ENCODE measurements at regions not wholly inside any gene's neighbourhood (a gene's known extent, or its start where the extent isn't known, plus 50 kb on each side); places are given as distances from the start of the nearest gene placed in this dataset.

DNA sequence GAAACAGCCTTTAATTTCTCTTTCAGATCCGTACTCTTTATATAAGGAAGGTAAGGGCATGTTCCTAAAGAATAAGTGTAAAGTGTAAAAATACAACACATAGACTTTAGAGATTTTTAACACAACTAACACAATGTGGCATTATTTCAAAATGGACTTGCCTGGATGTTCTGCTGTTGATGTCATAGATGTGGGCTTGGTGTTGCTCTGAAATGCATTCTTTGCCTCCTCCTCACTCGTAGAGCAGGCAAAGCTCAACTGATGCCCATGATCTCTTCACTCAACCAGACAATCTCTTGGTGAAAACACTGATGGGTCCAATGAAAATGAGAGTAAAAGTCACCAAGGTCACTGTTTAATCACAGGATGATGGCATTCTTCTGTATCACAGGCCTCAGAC is 174.2 kb upstream of the TCERG1L start:
- TF ChIP-seq, protein P1, sequence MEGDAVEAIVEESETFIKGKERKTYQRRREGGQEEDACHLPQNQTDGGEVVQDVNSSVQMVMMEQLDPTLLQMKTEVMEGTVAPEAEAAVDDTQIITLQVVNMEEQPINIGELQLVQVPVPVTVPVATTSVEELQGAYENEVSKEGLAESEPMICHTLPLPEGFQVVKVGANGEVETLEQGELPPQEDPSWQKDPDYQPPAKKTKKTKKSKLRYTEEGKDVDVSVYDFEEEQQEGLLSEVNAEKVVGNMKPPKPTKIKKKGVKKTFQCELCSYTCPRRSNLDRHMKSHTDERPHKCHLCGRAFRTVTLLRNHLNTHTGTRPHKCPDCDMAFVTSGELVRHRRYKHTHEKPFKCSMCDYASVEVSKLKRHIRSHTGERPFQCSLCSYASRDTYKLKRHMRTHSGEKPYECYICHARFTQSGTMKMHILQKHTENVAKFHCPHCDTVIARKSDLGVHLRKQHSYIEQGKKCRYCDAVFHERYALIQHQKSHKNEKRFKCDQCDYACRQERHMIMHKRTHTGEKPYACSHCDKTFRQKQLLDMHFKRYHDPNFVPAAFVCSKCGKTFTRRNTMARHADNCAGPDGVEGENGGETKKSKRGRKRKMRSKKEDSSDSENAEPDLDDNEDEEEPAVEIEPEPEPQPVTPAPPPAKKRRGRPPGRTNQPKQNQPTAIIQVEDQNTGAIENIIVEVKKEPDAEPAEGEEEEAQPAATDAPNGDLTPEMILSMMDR (IDR thresholded peaks at IDR 0.05): no peak
- TF ChIP-seq POLR2A (IDR thresholded peaks at IDR 0.05): no peak

Data from body of pancreas (tissue), 4 donors.